ENCODE measurements at regions not wholly inside any gene's neighbourhood (a gene's known extent, or its start where the extent isn't known, plus 50 kb on each side); places are given as distances from the start of the nearest gene placed in this dataset.

GRCh38 chr20:39431091-39431880 is 469.1 kb downstream of the DHX35 start:
- H3K9ac ChIP-seq (ENCODE audit: low read length), result no peak overlapping the region
- H3K4me2 ChIP-seq (ENCODE audit: low read length), result no peak overlapping the region
- H3K79me2 ChIP-seq (ENCODE audit: insufficient read depth, low read length), result no peaks in the 10 kb centered on the region

DNA sequence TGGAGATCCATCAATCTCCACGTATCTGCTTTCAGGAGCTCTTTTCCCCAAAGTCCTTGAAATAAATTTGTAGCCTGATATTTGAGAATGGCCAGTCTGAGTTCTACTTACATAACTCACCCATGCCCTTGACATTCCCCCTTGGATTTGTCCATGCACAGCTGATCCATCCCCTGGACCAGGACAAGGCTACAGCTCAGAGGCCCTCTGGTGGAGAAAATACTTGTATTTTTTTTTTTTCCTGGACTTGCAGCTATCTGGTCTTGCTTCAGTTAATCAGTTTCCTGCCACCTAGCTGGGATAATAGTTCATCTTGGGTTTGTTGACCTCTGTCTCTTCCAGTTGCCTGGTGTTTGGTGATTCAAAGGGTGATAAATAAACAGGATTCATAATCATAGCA is 467.6 kb downstream of the DHX35 start:
- no peak overlapping the region for H3K4me3 ChIP-seq (ENCODE audit: low read depth, low read length, poor library complexity, severe bottlenecking)

More at GRCh38 chr20:39431091-39431880, 469.1 kb downstream of the DHX35 start:
- no peaks in the 10 kb centered on the region for H3K4me1 ChIP-seq (ENCODE audit: insufficient read depth, low read length, severe bottlenecking)
- H3K4me3 ChIP-seq (ENCODE audit: low read depth, low read length, poor library complexity, severe bottlenecking), result no peak overlapping the region
- no peaks in the 10 kb centered on the region for H3K36me3 ChIP-seq (ENCODE audit: insufficient read depth, low read length)
- no peaks in the 10 kb centered on the region for H4K20me1 ChIP-seq (ENCODE audit: insufficient read depth, low read length)
- no peak overlapping the region for H3K27ac ChIP-seq (ENCODE audit: low read depth, low read length, poor library complexity, severe bottlenecking)
- H3K27me3 ChIP-seq (ENCODE audit: insufficient read depth, low read length), result no peaks in the 10 kb centered on the region
- H3K9me2 ChIP-seq (ENCODE audit: low read depth, low read length), result no peaks in the 10 kb centered on the region
- TF ChIP-seq EZH2 (IDR thresholded peaks at IDR 0.05; ENCODE audit: borderline replicate concordance, low read length) (no peak), CTCF (IDR thresholded peaks at IDR 0.05; ENCODE audit: low read length) (no peak)
- H2AFZ ChIP-seq (ENCODE audit: low read length), result no peak overlapping the region
- no peaks in the 10 kb centered on the region for H3F3A ChIP-seq (ENCODE audit: insufficient read depth, low read length)
- H3K9me3 ChIP-seq (ENCODE audit: low read length), result no peaks in the 10 kb centered on the region

GRCh38 chr20:39424962-39425678 is 463.0 kb downstream of the DHX35 start:
- H3K79me2 ChIP-seq (ENCODE audit: insufficient read depth, low read length), result no peaks in the 10 kb centered on the region
- H3K9ac ChIP-seq (ENCODE audit: low read length), result no peak overlapping the region
- H4K20me1 ChIP-seq (ENCODE audit: insufficient read depth, low read length), result no peaks in the 10 kb centered on the region
- H3K4me2 ChIP-seq (ENCODE audit: low read length), result no peak overlapping the region
- no peaks in the 10 kb centered on the region for H3K27me3 ChIP-seq (ENCODE audit: insufficient read depth, low read length)
- H3F3A ChIP-seq (ENCODE audit: insufficient read depth, low read length), result no peaks in the 10 kb centered on the region
- H3K4me1 ChIP-seq (ENCODE audit: insufficient read depth, low read length, severe bottlenecking), result no peaks in the 10 kb centered on the region
- H3K36me3 ChIP-seq (ENCODE audit: insufficient read depth, low read length), result no peaks in the 10 kb centered on the region
- H3K9me3 ChIP-seq (ENCODE audit: low read length), result no peaks in the 10 kb centered on the region
- H3K4me3 ChIP-seq (ENCODE audit: low read depth, low read length, poor library complexity, severe bottlenecking), result no peak overlapping the region
- TF ChIP-seq EZH2 (IDR thresholded peaks at IDR 0.05; ENCODE audit: borderline replicate concordance, low read length), result no peak
- TF ChIP-seq CTCF (IDR thresholded peaks at IDR 0.05; ENCODE audit: low read length), result no peak
- H3K9me2 ChIP-seq (ENCODE audit: low read depth, low read length), result no peaks in the 10 kb centered on the region
- no peak overlapping the region for H2AFZ ChIP-seq (ENCODE audit: low read length)
- no peak overlapping the region for H3K27ac ChIP-seq (ENCODE audit: low read depth, low read length, poor library complexity, severe bottlenecking)

More for the DNA sequence above, 467.6 kb downstream of the DHX35 start:
- Histone ChIP-seq H4K20me1 (ENCODE audit: insufficient read depth, low read length) (no peaks in the 10 kb centered on the region), H3K4me2 (ENCODE audit: low read length) (no peak overlapping the region), H2AFZ (ENCODE audit: low read length) (no peak overlapping the region), H3K27me3 (ENCODE audit: insufficient read depth, low read length) (no peaks in the 10 kb centered on the region), H3K4me1 (ENCODE audit: insufficient read depth, low read length, severe bottlenecking) (no peaks in the 10 kb centered on the region), H3K27ac (ENCODE audit: low read depth, low read length, poor library complexity, severe bottlenecking) (no peak overlapping the region), H3K79me2 (ENCODE audit: insufficient read depth, low read length) (no peaks in the 10 kb centered on the region), H3K9me3 (ENCODE audit: low read length) (no peaks in the 10 kb centered on the region), H3K9ac (ENCODE audit: low read length) (no peak overlapping the region), H3F3A (ENCODE audit: insufficient read depth, low read length) (no peaks in the 10 kb centered on the region), H3K36me3 (ENCODE audit: insufficient read depth, low read length) (no peaks in the 10 kb centered on the region), H3K9me2 (ENCODE audit: low read depth, low read length) (no peaks in the 10 kb centered on the region)
- no peak for TF ChIP-seq EZH2 (IDR thresholded peaks at IDR 0.05; ENCODE audit: borderline replicate concordance, low read length)
- peak; percentile 33; the same call in 1 of the 2 replicates for TF ChIP-seq CTCF (IDR thresholded peaks at IDR 0.05; ENCODE audit: low read length)
